ENCODE measurements at regions not wholly inside any gene's neighbourhood (a gene's known extent, or its start where the extent isn't known, plus 50 kb on each side); places are given as distances from the start of the nearest gene placed in this dataset.

- TF ChIP-seq POLR2A (IDR thresholded peaks at IDR 0.05) (no peak), POLR2AphosphoS5 (IDR thresholded peaks at IDR 0.05) (no peak), EP300 (IDR thresholded peaks at IDR 0.05) (no peak)
- TF ChIP-seq, protein P1, sequence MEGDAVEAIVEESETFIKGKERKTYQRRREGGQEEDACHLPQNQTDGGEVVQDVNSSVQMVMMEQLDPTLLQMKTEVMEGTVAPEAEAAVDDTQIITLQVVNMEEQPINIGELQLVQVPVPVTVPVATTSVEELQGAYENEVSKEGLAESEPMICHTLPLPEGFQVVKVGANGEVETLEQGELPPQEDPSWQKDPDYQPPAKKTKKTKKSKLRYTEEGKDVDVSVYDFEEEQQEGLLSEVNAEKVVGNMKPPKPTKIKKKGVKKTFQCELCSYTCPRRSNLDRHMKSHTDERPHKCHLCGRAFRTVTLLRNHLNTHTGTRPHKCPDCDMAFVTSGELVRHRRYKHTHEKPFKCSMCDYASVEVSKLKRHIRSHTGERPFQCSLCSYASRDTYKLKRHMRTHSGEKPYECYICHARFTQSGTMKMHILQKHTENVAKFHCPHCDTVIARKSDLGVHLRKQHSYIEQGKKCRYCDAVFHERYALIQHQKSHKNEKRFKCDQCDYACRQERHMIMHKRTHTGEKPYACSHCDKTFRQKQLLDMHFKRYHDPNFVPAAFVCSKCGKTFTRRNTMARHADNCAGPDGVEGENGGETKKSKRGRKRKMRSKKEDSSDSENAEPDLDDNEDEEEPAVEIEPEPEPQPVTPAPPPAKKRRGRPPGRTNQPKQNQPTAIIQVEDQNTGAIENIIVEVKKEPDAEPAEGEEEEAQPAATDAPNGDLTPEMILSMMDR (IDR thresholded peaks at IDR 0.05), result no peak
These were observed 409.1 kb downstream of the FOXG1 start for GRCh38 chr14:29175706-29176105.
